Keratinocyte (primary cell): ENCODE measurements at regions not wholly inside any gene's neighbourhood (a gene's known extent, or its start where the extent isn't known, plus 50 kb on each side); places are given as distances from the start of the nearest gene placed in this dataset.

Experiments
- DNase-seq: peaks from one replicate; pipeline ENCODE4 v3.0.0-alpha.2; 2011; ENCODE audit warnings: low read depth, missing footprints, low spot score
- FAIRE-seq: peaks from 2 replicates; lab custom pipeline; 2011; peaks lifted over from hg19 to GRCh38; lab: Jason Lieb, UNC
- H2AFZ ChIP-seq: 2 replicates; pipeline ENCODE4 v1.6.0; 2012; ENCODE audit warnings: low read length, control low read depth, inconsistent platforms; ENCODE audit not compliant: control insufficient read depth
- H3K27ac ChIP-seq: 2 replicates; pipeline ENCODE4 v1.5.1; 2011; ENCODE audit warnings: low read length; ENCODE audit not compliant: control insufficient read depth, insufficient read depth
- H3K27me3 ChIP-seq: 3 replicates; pipeline ENCODE4 v1.6.0; 2011; ENCODE audit warnings: low read length; ENCODE audit not compliant: control insufficient read depth, insufficient read depth; ENCODE audit errors: extremely low read depth
- H3K36me3 ChIP-seq, 2 experiments: 2 replicates in 1 of 2; 3 replicates in 1 of 2; pipeline ENCODE4 v1.5.1; 2011; ENCODE audit warnings: low read length in 2 of 2, mild to moderate bottlenecking in 1 of 2; ENCODE audit not compliant: control insufficient read depth in 2 of 2, insufficient read depth in 2 of 2; ENCODE audit errors: extremely low read depth in 1 of 2
- H3K4me1 ChIP-seq: 3 replicates; pipeline ENCODE4 v1.5.1; 2011; ENCODE audit warnings: low read length; ENCODE audit not compliant: control insufficient read depth, insufficient read depth; ENCODE audit errors: extremely low read depth
- H3K4me2 ChIP-seq: 3 replicates; pipeline ENCODE4 v1.6.0; 2011; ENCODE audit warnings: low read depth, low read length; ENCODE audit not compliant: control insufficient read depth, insufficient read depth; ENCODE audit errors: extremely low read depth
- H3K4me3 ChIP-seq, 3 experiments: fragments of 200-600 bp in 1 of 3; sonication (generic) in 1 of 3; 2 replicates in 2 of 3; 3 replicates in 1 of 3; pipeline ENCODE4 v1.5.1; 2011 to 2016; ENCODE audit warnings: low read length in 3 of 3, mild to moderate bottlenecking in 3 of 3, control low read depth in 2 of 3, inconsistent platforms in 1 of 3, low read depth in 1 of 3, mixed read lengths in 1 of 3, mixed run types in 1 of 3, moderate library complexity in 1 of 3; ENCODE audit not compliant: control insufficient read depth in 2 of 3, insufficient read depth in 2 of 3; ENCODE audit errors: extremely low read depth in 1 of 3
- H3K79me2 ChIP-seq: 2 replicates; pipeline ENCODE4 v1.6.0; 2012; ENCODE audit warnings: low read length; ENCODE audit not compliant: control insufficient read depth, insufficient read depth
- H3K9ac ChIP-seq: 3 replicates; pipeline ENCODE4 v1.6.0; 2011; ENCODE audit warnings: low read length; ENCODE audit not compliant: control insufficient read depth, insufficient read depth; ENCODE audit errors: extremely low read depth
- H3K9me1 ChIP-seq: 3 replicates; pipeline ENCODE4 v1.6.0; 2011; ENCODE audit warnings: low read length; ENCODE audit not compliant: control insufficient read depth, insufficient read depth; ENCODE audit errors: extremely low read depth
- H3K9me3 ChIP-seq: 2 replicates; pipeline ENCODE4 v1.5.1; 2012; ENCODE audit warnings: low read depth, low read length; ENCODE audit not compliant: control insufficient read depth
- H4K20me1 ChIP-seq: 3 replicates; pipeline ENCODE4 v1.6.0; 2011; ENCODE audit warnings: low read length; ENCODE audit not compliant: control insufficient read depth, insufficient read depth; ENCODE audit errors: extremely low read depth
- EZH2 ChIP-seq: IDR thresholded peaks from one replicate; pipeline ENCODE4 v1.6.1; 2012; ENCODE audit warnings: inconsistent platforms, mild to moderate bottlenecking, low read length, moderate library complexity
- dilution Hi-C: fragments of 300-500 bp; cut with MboI; formaldehyde crosslinking; loops from one replicate; pipeline ENCODE4 v1.7.0; 2020; ENCODE audit warnings: low sequenced_read_pairs; ENCODE audit not compliant: extremely low pct_ligation_motif_present
- TF ChIP-seq, protein P1 (sequence below), 3 experiments: IDR thresholded peaks in 1 of 3; conservative IDR thresholded peaks in 1 of 3; optimal IDR thresholded peaks in 1 of 3; 2 replicates in 2 of 3; 3 replicates in 1 of 3; pipeline versions ENCODE3 to v1.5.1; 2011; ENCODE audit warnings: low read length in 3 of 3, mild to moderate bottlenecking in 3 of 3, moderate library complexity in 2 of 3, control low read depth in 1 of 3, inconsistent platforms in 1 of 3; ENCODE audit not compliant: insufficient read depth in 2 of 3; ENCODE audit errors: extremely low read depth in 1 of 3

- Histone ChIP-seq H3K9me1 (no peaks in the 10 kb centered on the region), H4K20me1 (no peaks in the 10 kb centered on the region), H3K9me3 (no peaks in the 10 kb centered on the region), H3K4me1 (no peaks in the 10 kb centered on the region), H3K36me3 (no peaks in the 10 kb centered on the region), H2AFZ (no peak overlapping the region), H3K4me2 (no peak overlapping the region), H3K27ac (no peak overlapping the region), H3K9ac (no peak overlapping the region), H3K79me2 (no peaks in the 10 kb centered on the region), H3K4me3 (no peak overlapping the region), H3K27me3 (no peaks in the 10 kb centered on the region)
- dilution Hi-C loops: no loop called here
- FAIRE-seq (no peak), DNase-seq (no peak)
- no peak for TF ChIP-seq EZH2
- TF ChIP-seq, protein P1, sequence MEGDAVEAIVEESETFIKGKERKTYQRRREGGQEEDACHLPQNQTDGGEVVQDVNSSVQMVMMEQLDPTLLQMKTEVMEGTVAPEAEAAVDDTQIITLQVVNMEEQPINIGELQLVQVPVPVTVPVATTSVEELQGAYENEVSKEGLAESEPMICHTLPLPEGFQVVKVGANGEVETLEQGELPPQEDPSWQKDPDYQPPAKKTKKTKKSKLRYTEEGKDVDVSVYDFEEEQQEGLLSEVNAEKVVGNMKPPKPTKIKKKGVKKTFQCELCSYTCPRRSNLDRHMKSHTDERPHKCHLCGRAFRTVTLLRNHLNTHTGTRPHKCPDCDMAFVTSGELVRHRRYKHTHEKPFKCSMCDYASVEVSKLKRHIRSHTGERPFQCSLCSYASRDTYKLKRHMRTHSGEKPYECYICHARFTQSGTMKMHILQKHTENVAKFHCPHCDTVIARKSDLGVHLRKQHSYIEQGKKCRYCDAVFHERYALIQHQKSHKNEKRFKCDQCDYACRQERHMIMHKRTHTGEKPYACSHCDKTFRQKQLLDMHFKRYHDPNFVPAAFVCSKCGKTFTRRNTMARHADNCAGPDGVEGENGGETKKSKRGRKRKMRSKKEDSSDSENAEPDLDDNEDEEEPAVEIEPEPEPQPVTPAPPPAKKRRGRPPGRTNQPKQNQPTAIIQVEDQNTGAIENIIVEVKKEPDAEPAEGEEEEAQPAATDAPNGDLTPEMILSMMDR (optimal IDR thresholded peaks at IDR 0.05 in 1 of 3, IDR thresholded peaks at IDR 0.05 in 1 of 3, conservative IDR thresholded peaks at IDR 0.05 in 1 of 3; ENCODE audit: extremely low read depth in 1 of 3, insufficient read depth in 2 of 3, low read length in 3 of 3): no peak
These were observed 394.4 kb downstream of the CDH26 start for GRCh38 chr20:60352596-60352995.

- no peak overlapping the region for H3K27ac ChIP-seq
- no peaks in the 10 kb centered on the region for H3K79me2 ChIP-seq
- no peak overlapping the region for H3K9ac ChIP-seq
- no peaks in the 10 kb centered on the region for H3K4me1 ChIP-seq
- TF ChIP-seq, protein P1 (optimal IDR thresholded peaks at IDR 0.05 in 1 of 3, IDR thresholded peaks at IDR 0.05 in 1 of 3, conservative IDR thresholded peaks at IDR 0.05 in 1 of 3; ENCODE audit: extremely low read depth in 1 of 3, insufficient read depth in 2 of 3, low read length in 3 of 3): no peak
- TF ChIP-seq EZH2: no peak
- no peak for DNase-seq
- H3K36me3 ChIP-seq: no peaks in the 10 kb centered on the region
- H3K4me2 ChIP-seq: no peak overlapping the region
- H3K9me3 ChIP-seq: no peaks in the 10 kb centered on the region
- dilution Hi-C loops: no loop called here
- H3K4me3 ChIP-seq: no peak overlapping the region
- FAIRE-seq: no peak
- no peaks in the 10 kb centered on the region for H3K9me1 ChIP-seq
- H2AFZ ChIP-seq: no peak overlapping the region
- H3K27me3 ChIP-seq: no peaks in the 10 kb centered on the region
- H4K20me1 ChIP-seq: no peaks in the 10 kb centered on the region
These were observed 395.9 kb downstream of the CDH26 start for GRCh38 chr20:60354024-60354580.
